ENCODE measurements at regions not wholly inside any gene's neighbourhood (a gene's known extent, or its start where the extent isn't known, plus 50 kb on each side); places are given as distances from the start of the nearest gene placed in this dataset.

DNA sequence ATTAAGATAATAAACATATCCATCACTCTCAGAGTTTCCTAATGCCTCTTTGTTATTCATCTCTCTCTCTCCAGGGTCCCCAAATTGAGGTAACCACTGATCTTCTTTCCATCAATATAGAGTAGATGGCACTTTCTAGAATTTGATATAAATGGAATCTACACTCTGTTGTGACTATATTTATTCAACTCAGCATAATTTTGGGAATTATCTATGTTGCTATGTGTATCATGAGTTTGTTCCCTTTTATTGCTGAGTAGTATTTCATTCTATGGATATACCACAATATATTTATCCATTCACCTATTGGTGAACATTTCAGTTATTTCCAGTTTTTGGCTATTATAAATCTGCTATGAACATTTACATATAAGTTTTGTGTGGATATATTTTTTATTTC is 230.7 kb downstream of the HLX start:
- H2BK5ac ChIP-seq (ENCODE audit: low read length): no peak overlapping the region
- H3K9ac ChIP-seq (ENCODE audit: low read depth, low read length, poor library complexity): no peak overlapping the region
- no peaks in the 10 kb centered on the region for H3K36me3 ChIP-seq (replicated peaks in 1 of 2; ENCODE audit: control insufficient read depth in 2 of 2, insufficient read depth in 2 of 2, low read length in 2 of 2)

DNA sequence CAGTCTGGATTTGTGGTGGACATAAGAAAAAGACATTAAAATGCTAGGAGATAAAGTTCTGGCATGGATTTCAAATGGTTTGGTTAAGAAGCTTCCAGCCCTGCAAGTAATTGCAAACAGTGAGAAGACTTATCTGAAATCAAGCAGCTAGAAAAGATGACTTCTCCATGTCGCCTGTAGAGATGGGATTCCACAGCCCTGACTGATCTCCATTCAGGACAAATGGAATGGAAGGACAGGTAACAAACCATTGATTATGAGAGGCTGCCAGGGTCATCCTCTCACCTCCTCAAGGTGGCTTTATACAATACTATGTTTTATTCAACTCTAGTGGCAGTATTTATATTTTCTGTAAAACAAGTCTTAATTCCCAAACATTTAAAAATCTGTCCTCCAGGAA is 237.9 kb downstream of the HLX start:
- Histone ChIP-seq H3K4me2 (ENCODE audit: insufficient read depth, low read length, poor library complexity, severe bottlenecking) (no peak overlapping the region), H2BK12ac (ENCODE audit: low read length) (no peak overlapping the region), H3K14ac (ENCODE audit: low read length) (no peak overlapping the region), H2AFZ (ENCODE audit: low read length) (no peak overlapping the region), H3K36me3 (replicated peaks in 1 of 2; ENCODE audit: control insufficient read depth in 2 of 2, insufficient read depth in 2 of 2, low read length in 2 of 2) (no peaks in the 10 kb centered on the region), H2AK5ac (ENCODE audit: low read depth, low read length) (no peak overlapping the region), H3K79me1 (ENCODE audit: low read depth, low read length) (no peaks in the 10 kb centered on the region), H2BK5ac (ENCODE audit: low read length) (no peak overlapping the region), H3K9ac (ENCODE audit: low read depth, low read length, poor library complexity) (no peak overlapping the region), H3K4ac (ENCODE audit: low read length) (no peak overlapping the region), H2BK120ac (ENCODE audit: low read depth, low read length) (no peak overlapping the region), H2BK15ac (ENCODE audit: low read length) (no peak overlapping the region), H3K27ac (replicated peaks; ENCODE audit: low read length) (no peak overlapping the region), H4K8ac (ENCODE audit: low read depth, low read length) (no peak overlapping the region), H4K91ac (ENCODE audit: low read depth, low read length, poor library complexity) (no peak overlapping the region), H3K23ac (ENCODE audit: low read depth, low read length, poor library complexity) (no peak overlapping the region), H3K18ac (ENCODE audit: low read length) (no peak overlapping the region), H3K27me3 (ENCODE audit: control insufficient read depth in 3 of 3, insufficient read depth in 3 of 3, low read depth in 1 of 3, low read length in 3 of 3) (no peaks in the 10 kb centered on the region), H3K4me1 (ENCODE audit: control insufficient read depth in 2 of 2, insufficient read depth in 1 of 2, low read depth in 1 of 2, low read length in 2 of 2) (no peaks in the 10 kb centered on the region), H3K4me3 (ENCODE audit: low read length in 2 of 2) (no peak overlapping the region), H3K9me3 (replicated peaks in 1 of 2; ENCODE audit: control insufficient read depth in 2 of 2, insufficient read depth in 1 of 2, low read depth in 1 of 2, low read length in 2 of 2) (no peaks in the 10 kb centered on the region)
- DNase-seq (ENCODE audit: low spot score): no peak
- no CpG with 5 or more reads among the region's 1 CpG for WGBS, 2 donors (ENCODE audit: extremely low coverage in 2 of 2, insufficient read length in 2 of 2, insufficient replicate concordance in 1 of 2)

More for the DNA sequence above, 230.7 kb downstream of the HLX start:
- H3K4me2 ChIP-seq (ENCODE audit: insufficient read depth, low read length, poor library complexity, severe bottlenecking): no peak overlapping the region
- no peak overlapping the region for H2BK120ac ChIP-seq (ENCODE audit: low read depth, low read length)
- H3K4me3 ChIP-seq (ENCODE audit: low read length in 2 of 2): no peak overlapping the region
- no peak overlapping the region for H2AFZ ChIP-seq (ENCODE audit: low read length)
- no peak overlapping the region for H3K23ac ChIP-seq (ENCODE audit: low read depth, low read length, poor library complexity)
- no peak for DNase-seq (ENCODE audit: low spot score)
- no peak overlapping the region for H2AK5ac ChIP-seq (ENCODE audit: low read depth, low read length)
- H3K14ac ChIP-seq (ENCODE audit: low read length): no peak overlapping the region
- no peak overlapping the region for H3K27ac ChIP-seq (replicated peaks; ENCODE audit: low read length)
- no peaks in the 10 kb centered on the region for H3K9me3 ChIP-seq (replicated peaks in 1 of 2; ENCODE audit: control insufficient read depth in 2 of 2, insufficient read depth in 1 of 2, low read depth in 1 of 2, low read length in 2 of 2)
- no peak overlapping the region for H3K4ac ChIP-seq (ENCODE audit: low read length)
- H3K4me1 ChIP-seq (ENCODE audit: control insufficient read depth in 2 of 2, insufficient read depth in 1 of 2, low read depth in 1 of 2, low read length in 2 of 2): no peaks in the 10 kb centered on the region
- H2BK12ac ChIP-seq (ENCODE audit: low read length): no peak overlapping the region
- no peak overlapping the region for H3K18ac ChIP-seq (ENCODE audit: low read length)
- H4K91ac ChIP-seq (ENCODE audit: low read depth, low read length, poor library complexity): no peak overlapping the region
- H2BK15ac ChIP-seq (ENCODE audit: low read length): no peak overlapping the region
- H3K27me3 ChIP-seq (ENCODE audit: control insufficient read depth in 3 of 3, insufficient read depth in 3 of 3, low read depth in 1 of 3, low read length in 3 of 3): no peaks in the 10 kb centered on the region
- no peaks in the 10 kb centered on the region for H3K79me1 ChIP-seq (ENCODE audit: low read depth, low read length)
- H4K8ac ChIP-seq (ENCODE audit: low read depth, low read length): no peak overlapping the region

DNA sequence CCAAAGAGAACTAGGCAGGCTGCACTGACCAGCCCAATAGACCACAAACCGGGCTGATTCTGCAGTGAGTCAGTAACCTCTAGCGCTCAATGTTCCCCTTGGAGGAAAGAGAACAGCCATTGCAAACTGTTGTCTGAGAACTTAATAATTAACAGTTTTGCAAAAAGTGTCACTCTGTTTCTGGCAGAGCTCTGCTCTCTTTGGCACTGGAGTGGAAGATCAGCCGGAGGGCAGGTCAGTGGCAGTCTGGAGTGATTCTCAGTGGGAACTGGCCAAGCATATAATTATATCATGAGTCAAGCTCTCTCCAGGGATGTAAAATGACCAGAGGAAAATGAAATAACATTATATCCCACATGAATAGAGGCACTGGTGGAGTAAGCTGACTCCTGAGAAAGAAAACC is 238.3 kb downstream of the HLX start:
- no peaks in the 10 kb centered on the region for H3K9me3 ChIP-seq (replicated peaks in 1 of 2; ENCODE audit: control insufficient read depth in 2 of 2, insufficient read depth in 1 of 2, low read depth in 1 of 2, low read length in 2 of 2)
- H3K4me3 ChIP-seq (ENCODE audit: low read length in 2 of 2): no peak overlapping the region
- no peak overlapping the region for H3K27ac ChIP-seq (replicated peaks; ENCODE audit: low read length)

DNA sequence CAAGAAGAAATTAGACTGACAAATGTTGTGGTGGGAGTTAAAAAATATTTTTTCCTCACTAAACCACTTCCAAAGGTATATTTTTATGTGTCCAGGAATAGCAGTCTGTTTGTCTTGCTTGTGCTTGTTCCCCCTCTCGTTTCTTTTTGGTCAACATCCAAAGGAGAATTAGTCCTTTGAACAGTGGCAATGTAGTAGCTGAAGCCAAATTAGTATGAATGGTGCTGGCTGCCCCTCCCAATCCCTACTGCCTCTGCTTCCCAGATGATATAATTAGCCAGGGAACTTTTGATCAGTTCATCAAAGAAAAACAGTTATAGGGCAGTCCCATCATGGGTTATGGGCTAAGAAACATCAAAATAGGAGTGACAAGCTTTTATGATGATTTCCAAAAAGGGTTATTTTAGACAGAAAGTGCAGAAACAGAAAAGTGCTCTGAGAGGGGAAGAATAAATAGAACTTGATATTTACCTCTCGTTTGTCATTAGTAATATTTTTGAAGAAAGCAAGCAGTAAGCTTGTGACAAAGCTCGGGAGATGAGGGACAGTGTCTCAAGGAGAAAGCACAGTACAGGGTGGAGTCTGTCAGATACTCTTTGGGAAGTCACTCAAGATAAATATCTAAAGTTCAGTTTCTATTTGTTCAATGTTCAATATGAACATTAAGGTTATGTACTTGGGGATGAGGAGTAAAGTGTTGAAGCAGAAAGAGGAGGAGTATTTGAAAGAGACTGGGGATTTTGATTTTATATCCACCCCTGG is 239.1 kb downstream of the HLX start:
- Histone ChIP-seq H2AFZ (ENCODE audit: low read length) (no peak overlapping the region), H3K4me3 (ENCODE audit: low read length in 2 of 2) (no peak overlapping the region), H2BK15ac (ENCODE audit: low read length) (no peak overlapping the region), H3K14ac (ENCODE audit: low read length) (no peak overlapping the region), H2BK12ac (ENCODE audit: low read length) (no peak overlapping the region), H3K4me1 (ENCODE audit: control insufficient read depth in 2 of 2, insufficient read depth in 1 of 2, low read depth in 1 of 2, low read length in 2 of 2) (no peaks in the 10 kb centered on the region), H3K36me3 (replicated peaks in 1 of 2; ENCODE audit: control insufficient read depth in 2 of 2, insufficient read depth in 2 of 2, low read length in 2 of 2) (no peaks in the 10 kb centered on the region), H2BK120ac (ENCODE audit: low read depth, low read length) (no peak overlapping the region), H3K4me2 (ENCODE audit: insufficient read depth, low read length, poor library complexity, severe bottlenecking) (no peak overlapping the region), H3K79me1 (ENCODE audit: low read depth, low read length) (no peaks in the 10 kb centered on the region), H3K23ac (ENCODE audit: low read depth, low read length, poor library complexity) (no peak overlapping the region), H3K4ac (ENCODE audit: low read length) (no peak overlapping the region), H3K9ac (ENCODE audit: low read depth, low read length, poor library complexity) (no peak overlapping the region), H4K91ac (ENCODE audit: low read depth, low read length, poor library complexity) (no peak overlapping the region), H2BK5ac (ENCODE audit: low read length) (no peak overlapping the region), H2AK5ac (ENCODE audit: low read depth, low read length) (no peak overlapping the region), H3K9me3 (replicated peaks in 1 of 2; ENCODE audit: control insufficient read depth in 2 of 2, insufficient read depth in 1 of 2, low read depth in 1 of 2, low read length in 2 of 2) (no peaks in the 10 kb centered on the region), H3K18ac (ENCODE audit: low read length) (no peak overlapping the region), H3K27me3 (ENCODE audit: control insufficient read depth in 3 of 3, insufficient read depth in 3 of 3, low read depth in 1 of 3, low read length in 3 of 3) (no peaks in the 10 kb centered on the region), H3K27ac (replicated peaks; ENCODE audit: low read length) (no peak overlapping the region), H4K8ac (ENCODE audit: low read depth, low read length) (no peak overlapping the region)
- WGBS, 2 donors (ENCODE audit: extremely low coverage in 2 of 2, insufficient read length in 2 of 2, insufficient replicate concordance in 1 of 2): no CpG with 5 or more reads among the region's 3 CpGs
- DNase-seq (ENCODE audit: low spot score): no peak

More for the DNA sequence above, 238.3 kb downstream of the HLX start:
- Histone ChIP-seq H3K14ac (ENCODE audit: low read length) (no peak overlapping the region), H4K8ac (ENCODE audit: low read depth, low read length) (no peak overlapping the region), H3K4me1 (ENCODE audit: control insufficient read depth in 2 of 2, insufficient read depth in 1 of 2, low read depth in 1 of 2, low read length in 2 of 2) (no peaks in the 10 kb centered on the region), H3K4ac (ENCODE audit: low read length) (no peak overlapping the region), H2BK12ac (ENCODE audit: low read length) (no peak overlapping the region), H3K23ac (ENCODE audit: low read depth, low read length, poor library complexity) (no peak overlapping the region), H3K4me2 (ENCODE audit: insufficient read depth, low read length, poor library complexity, severe bottlenecking) (no peak overlapping the region), H3K79me1 (ENCODE audit: low read depth, low read length) (no peaks in the 10 kb centered on the region), H4K91ac (ENCODE audit: low read depth, low read length, poor library complexity) (no peak overlapping the region), H2AFZ (ENCODE audit: low read length) (no peak overlapping the region), H2BK120ac (ENCODE audit: low read depth, low read length) (no peak overlapping the region), H3K27me3 (ENCODE audit: control insufficient read depth in 3 of 3, insufficient read depth in 3 of 3, low read depth in 1 of 3, low read length in 3 of 3) (no peaks in the 10 kb centered on the region), H3K9ac (ENCODE audit: low read depth, low read length, poor library complexity) (no peak overlapping the region), H2AK5ac (ENCODE audit: low read depth, low read length) (no peak overlapping the region), H3K18ac (ENCODE audit: low read length) (no peak overlapping the region), H2BK15ac (ENCODE audit: low read length) (no peak overlapping the region), H3K36me3 (replicated peaks in 1 of 2; ENCODE audit: control insufficient read depth in 2 of 2, insufficient read depth in 2 of 2, low read length in 2 of 2) (no peaks in the 10 kb centered on the region), H2BK5ac (ENCODE audit: low read length) (no peak overlapping the region)
- WGBS, 2 donors (ENCODE audit: extremely low coverage in 2 of 2, insufficient read length in 2 of 2, insufficient replicate concordance in 1 of 2): no CpG with 5 or more reads among the region's 3 CpGs
- DNase-seq (ENCODE audit: low spot score): no peak

All from neuronal stem cell (in vitro differentiated cells).